Stimulated activated CD4-positive, alpha-beta T cell treated with anti-CD3 and anti-CD28 coated beads, Interleukin-2, amount 100 ng/mL, for 48 hours (primary cell): ENCODE measurements at regions not wholly inside any gene's neighbourhood (a gene's known extent, or its start where the extent isn't known, plus 50 kb on each side); places are given as distances from the start of the nearest gene placed in this dataset.
"Not testable (repeated sequence)": the region's sequence is repeated elsewhere in the genome, so short reads cannot be mapped to it uniquely, and the experiment has no call there.

ENCODE experiments used
- DNase-seq, 2 donors: peaks; one replicate each; pipeline ENCODE4 v3.0.0-alpha.2; 2020

DNA sequence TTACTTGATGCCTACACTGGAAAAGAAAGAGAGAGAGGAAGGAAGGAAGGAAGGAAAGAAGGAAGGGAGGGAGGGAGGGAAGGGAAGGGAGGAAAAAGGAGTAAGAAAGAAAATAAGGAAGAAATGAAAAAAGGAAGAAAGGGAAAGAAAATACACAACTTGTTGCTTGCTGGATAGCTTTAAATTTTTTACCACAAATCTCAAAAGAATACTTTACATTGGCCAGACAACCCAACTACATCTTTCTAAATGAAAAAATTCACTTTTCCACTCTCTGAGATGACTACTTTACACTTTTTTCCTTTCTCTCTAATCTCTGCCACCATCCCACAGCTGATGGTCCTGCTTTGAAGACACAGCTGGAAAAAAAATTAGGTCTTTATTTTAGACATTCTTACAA lies 228.9 kb upstream of the FAM78B start:
- no peak for DNase-seq

DNA sequence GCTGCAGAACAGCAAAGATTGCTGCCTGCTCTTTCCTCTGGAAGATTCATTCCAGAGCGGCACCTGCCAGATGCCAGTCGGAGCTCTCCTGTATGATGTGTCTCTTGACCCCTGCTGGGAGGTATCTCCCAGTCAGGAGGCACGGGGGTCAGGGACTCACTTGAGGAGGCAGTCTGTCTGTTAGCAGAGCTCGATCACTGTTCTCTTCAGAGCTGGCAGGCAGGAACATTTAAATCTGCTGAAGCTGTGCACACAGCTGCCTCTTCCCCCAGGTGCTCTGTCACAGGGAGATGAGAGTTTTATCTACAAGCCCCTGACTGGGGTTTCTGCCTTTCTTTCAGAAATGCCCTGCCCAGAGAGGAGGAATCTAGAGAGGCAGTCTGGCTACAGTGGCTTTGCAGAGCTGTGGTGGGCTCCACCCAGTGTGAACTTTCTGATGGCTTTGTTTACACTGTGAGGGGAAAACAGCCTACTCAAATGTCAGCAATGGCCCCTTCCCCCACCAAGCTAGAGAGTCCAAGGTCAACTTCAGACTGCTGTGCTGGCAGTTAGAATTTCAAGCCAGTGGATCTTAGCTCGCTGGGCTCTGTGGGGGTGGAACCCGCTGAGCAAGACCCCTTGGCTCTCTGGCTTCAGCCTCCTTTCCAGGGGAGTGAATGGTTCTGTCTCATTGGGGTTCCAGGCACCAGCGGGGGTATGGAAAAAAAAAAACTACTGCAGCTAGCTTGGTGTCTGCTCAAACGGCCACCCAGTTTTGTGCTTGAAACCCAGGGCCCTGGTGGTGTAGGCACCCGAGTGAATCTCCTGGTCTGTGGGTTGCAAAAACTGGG lies 242.7 kb upstream of the FAM78B start:
- not testable (repeated sequence) for DNase-seq

DNA sequence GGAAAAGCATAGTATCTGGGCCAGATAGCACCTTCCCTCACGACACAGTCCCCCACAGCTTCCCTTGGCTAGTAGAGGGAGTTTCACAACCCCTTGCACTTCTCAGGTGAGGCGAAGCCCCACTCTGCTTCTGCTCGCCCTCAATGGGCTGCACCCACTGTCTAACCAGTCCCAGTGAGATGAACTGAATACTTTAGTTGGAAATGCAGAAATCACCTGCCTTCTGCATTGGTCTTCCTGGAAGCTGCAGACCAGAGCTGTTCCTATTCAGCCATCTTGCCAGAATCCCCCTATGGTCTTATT lies 243.2 kb upstream of the FAM78B start:
- DNase-seq: no peak

DNA sequence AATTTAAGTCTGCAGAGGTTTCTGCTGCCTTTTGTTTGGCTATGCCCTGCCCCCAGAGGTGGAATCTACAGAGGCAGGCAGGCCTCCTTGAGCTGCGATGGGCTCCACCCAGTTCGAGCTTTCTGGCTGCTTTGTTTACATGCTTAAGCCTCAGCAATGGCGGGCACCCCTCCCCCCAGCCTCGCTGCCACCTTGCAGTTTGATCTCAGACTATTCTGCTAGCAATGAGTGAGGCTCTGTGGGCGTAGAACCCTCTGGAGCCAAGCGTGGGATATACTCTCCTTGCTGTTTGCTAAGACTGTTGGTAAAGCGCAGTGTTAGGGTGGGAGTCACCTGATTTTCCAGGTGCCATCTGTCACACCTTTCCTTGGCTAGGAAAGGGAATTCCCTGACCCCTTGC lies 250.0 kb upstream of the FAM78B start:
- DNase-seq: not testable (repeated sequence)

DNA sequence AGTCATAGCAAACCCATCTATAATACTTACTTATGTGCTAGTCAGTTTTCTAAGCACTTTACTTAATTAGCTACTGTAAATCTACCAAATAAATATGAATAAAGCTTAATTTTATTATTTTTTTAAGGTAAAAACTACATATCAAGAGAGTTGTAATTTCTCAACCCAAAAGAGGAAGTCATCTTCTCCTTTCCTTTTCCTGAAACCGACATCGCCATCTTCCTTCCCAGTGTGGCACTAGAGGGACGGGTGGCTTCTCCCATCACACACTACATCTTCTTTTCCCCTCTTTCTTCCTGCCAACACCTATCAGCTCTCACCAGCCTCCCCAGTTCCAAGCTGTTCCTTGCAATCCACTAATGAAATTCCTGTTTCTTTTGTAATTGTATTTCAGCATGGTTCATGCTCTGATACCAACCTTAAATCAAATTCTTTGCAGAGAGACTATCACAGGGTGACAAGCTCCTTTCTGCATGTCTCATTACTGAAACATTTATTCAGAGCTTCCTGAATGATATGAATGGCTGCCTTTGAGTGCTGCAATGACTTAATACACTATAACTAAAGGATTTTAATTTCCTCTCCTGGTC lies 251.6 kb upstream of the FAM78B start:
- no peak for DNase-seq

DNA sequence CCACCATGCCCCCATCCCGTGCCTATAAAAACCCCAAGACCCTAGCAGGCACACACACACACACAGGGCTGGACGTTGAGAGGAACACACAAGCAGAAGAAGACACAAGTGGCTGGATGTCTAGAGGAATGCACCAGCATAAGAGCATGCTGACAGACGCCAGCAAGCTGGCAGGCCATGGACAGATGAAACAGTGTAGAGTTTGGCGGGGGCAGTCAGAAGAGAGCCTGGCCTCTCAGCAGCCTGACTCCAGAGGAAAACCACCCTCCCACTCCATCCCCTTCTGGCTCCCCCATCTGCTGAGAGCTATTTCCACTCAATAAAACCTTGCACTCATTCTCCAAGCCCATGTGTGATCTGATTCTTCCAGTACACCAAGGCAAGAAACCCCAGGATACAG lies 255.8 kb upstream of the FAM78B start:
- not testable (repeated sequence) for DNase-seq

DNA sequence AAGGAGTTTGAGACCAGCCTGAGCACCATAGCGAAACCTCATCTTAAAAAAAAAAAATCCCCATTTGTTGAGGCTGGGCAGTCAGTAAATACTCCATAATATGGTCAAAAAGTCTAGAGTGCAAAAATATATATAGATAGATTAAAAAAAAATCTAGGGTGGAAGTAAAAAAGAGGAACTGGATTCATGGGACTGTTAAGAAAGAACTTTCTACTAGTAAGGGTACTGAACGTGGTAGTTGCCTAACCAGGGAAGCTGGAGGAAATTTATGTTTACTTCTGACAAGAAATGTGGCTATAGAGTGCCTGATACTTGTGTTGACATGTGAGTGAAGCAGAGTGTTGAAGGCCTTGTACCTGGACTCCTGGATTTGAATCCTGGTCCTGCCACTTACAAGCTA lies 265.9 kb upstream of the FAM78B start:
- no peak for DNase-seq

DNA sequence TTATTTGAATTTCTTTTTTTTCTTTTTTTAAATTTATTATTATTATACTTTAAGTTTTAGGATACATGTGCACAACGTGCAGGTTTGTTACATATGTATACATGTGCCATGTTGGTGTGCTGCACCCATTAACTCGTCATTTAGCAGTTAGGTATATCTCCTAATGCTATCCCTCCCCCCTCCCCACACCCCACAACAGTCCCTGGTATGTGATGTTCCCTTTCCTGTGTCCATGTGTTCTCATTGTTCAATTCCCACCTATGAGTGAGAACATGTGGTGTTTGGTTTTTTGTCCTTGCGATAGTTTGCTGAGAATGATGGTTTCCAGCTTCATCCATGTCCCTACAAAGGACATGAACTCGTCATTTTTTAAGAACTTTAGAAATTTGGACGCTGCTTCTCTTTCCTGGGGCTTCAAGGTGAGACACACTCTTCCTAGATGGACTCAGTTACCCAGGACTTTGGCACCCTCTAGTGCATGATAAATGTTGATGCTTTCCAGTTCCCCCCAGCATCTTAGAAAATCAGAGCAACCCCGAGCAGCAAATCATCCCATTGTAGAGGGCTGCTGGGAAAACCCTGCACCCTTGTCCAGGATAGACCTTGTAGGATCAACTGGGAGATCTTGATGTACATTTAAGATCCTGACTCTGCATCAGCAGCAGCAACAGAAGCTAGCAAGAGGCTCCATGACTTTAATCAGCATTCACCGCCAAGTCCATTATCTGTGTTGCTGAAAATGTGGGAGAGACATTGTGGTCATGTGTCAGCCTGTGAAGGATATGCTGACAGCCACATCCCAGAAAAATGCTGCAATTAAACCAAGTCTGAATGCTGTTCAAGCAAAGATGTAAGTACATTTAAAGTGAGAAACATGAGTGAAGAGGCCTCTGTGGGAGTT lies 266.9 kb upstream of the FAM78B start:
- DNase-seq: not testable (repeated sequence)

DNA sequence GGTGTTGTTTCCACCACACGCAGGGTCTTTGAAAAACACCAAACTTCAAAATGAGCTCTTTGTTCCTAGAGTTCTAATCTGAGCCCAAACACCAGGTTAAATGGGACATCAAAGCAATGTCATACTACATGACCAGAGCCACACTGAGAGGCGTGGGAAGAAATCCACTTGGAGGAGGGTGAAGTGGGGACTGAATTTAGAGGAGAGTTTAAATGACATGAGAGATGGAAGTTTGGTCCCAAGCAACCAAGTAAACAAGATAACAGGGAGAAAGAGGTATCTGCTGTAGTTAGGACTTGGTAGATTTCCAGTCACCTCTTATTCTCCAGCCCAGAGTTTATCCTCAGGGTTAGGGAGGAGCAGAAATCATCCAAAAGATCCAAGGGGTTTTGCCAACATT lies 290.9 kb upstream of the FAM78B start:
- DNase-seq: no peak

DNA sequence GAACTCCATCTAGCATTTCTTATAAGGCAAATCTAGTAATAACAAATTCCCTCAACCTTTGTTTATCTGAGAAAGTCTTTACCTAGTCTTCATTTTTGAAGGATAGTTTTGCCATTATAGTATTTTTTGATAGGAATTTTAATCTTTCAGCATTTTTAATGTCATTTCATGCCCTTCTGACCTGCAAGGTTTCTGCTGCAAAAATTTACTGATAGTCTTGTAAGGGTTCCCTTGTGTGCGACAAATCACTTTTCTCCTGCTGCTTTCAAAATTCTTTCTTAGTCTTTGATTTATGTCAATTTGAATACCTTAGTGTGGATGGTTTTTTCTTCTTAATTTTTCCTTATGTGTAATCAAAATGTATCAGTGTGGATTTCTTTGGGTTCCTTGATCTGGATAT lies 297.5 kb upstream of the FAM78B start:
- no peak for DNase-seq

DNA sequence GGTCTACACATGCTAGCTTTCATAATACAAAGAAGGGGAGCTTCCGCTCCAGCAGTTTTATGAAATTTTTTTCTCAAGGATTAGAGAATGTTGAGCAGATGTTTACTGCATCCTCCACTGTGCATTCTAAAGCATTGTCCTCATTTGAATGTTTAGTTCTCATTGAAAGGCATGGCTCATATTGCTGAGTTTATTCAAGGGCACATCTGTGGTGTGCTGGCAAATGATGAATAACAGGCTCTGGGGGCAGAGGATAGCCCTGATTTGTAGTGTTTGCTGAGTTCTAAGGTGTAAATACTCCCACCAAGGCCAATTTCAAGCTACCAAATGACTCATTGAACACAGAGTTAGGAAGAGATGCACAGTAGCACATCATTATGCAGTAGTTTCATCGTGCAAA lies 303.2 kb upstream of the FAM78B start:
- DNase-seq: no peak

DNA sequence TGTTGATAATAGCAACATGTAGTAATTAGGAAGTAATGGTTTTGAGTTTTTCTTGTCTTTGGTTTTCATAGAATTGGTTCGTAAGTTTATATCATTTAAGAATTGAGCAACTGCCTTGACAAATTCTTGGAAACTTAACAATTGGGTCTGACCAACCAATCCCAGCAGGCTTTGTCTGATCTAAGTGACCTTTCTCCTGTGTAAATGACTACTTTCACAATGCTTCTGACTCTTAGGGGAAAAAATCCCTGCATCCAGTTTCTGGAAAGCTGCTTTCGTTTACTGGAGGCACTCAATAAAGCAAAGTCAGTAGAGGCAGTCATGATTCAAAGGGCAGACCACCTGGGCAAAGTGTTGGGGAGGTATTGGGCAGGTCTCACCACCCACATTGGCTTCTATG lies 303.6 kb upstream of the FAM78B start:
- DNase-seq: no peak

DNA sequence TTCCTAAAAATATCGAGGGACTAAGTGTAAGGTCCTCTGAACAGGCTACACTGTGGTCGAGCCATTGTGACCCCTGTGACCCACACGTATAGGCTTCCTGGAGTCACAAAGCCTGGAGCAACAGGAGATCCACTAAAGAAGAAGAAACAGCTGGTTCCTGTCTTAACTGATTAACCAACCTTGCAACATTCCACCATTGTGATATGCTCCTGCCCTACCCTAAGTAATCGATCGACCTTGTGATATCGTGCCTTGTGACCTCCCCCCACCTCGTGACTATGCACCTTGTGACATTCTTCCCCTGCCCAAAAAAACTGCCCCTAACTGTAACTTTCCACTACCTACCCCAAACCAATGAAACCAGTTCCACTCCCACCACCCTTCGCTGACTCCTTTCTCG lies 304.6 kb upstream of the FAM78B start:
- DNase-seq: no peak

DNA sequence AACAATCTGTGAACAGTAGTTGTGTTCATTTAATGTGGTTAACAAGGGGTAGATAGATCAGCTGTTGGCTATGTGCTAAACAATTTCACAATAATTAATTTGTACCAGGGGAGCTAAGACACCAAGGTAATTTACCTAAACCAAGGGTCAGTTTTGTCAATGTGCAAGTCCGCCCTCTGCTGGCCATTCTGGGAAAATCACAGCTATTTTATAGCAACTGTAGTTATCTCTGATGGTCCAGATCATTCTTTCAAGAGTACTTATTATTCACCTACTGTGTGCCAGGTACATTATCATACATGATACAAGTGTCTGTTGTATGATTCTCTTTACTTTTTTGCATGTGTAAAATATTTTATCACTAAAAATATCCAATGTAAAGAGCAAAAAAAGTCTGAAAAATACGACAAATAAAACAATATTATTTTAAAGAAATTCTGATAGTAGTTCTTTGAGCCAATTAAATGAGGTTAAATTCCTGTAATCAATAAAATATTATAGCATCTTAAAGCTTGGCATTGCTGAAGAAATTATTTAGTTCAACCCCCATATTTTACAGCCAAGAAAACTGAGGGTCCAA lies 312.3 kb upstream of the FAM78B start:
- DNase-seq: peak; percentile 32 to 55

DNA sequence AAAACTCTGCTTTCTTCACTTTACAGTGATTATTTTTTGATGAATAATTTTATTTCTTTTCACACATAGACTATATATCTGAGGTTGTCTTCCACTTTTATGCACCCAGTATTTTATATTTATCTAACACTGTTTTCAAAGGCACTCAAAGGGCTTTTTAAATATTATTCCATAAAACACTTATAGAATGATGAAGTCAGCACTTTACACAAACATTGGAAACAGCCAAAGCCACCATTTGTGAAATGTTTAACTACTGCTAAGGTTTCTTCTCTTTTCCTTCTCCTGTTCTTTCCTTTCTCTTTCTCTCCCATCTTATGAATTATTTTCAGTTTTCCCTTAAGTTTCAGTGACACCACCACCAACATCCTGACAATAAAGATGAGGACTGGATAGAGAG lies 317.7 kb upstream of the FAM78B start:
- no peak for DNase-seq

DNA sequence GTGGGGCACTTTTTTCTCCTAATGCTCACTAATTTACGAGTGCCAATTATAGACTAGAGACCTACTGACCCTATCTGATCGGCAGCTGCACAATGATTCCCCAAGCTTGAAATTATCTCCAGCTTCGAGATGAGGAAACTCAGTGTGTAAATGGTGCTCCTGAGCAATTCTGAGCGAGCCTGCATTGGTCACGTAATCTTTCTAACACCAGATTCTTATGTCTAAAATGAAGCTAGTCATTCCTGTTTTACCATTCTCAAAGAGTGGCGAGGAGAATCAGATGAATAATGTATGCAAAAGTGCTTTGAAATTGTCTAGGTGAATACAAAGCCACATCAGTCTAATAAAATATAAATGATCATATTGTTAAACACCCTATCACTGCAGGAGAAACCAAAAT lies 318.1 kb upstream of the FAM78B start:
- no peak for DNase-seq

DNA sequence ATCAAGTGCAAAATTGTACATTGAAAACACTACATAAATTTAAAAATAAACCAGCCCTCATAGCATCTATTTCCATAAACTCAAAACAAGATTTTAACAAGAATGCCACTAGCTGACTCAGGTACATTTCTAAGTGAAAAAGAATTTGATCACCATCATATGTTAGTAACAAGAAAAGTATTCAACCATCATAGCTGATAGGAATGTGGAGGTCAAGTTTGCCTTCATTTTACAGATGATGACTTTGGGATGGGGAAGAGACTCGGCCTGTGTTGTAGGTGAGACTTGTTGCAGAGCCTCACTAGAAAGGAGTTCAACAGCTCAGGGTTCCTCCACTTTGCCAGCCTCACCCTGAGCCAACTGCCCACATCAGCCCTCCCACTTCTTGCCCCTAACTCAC lies 318.8 kb upstream of the FAM78B start:
- DNase-seq: no peak

DNA sequence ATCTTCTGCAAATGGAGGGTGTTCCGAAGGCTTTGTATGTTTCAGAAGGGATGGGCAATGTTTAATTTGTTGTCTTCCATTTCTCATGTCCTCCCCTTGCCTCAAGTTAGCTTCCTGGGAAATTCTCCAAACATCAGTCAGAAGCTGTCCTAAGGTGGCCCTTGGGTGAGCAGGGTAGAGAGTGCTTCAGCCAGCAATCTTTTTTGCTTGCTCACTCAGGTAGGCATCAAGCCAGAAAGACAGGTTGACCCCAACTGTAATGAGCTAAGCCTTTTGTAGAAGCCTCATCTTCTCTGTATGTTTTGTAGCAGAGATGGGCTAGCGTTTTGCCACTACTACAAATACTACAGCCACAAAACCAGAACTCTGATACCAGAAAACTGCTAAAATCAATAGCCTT lies 321.5 kb upstream of the FAM78B start:
- DNase-seq: no peak

DNA sequence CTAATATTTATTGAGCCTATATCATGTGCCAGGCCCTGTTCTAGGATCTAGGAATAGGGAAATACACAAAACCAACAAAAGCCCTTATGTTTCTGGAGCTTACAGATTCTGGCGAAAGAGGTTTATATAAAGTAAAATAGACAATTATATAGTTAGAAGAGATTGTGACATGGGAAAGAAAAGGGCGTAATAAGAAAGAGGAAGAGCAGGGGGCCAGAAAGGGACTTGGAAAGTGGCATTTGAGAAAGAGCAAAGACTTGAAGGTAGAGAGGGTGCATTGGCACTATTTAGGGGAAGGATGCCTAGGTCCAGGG lies 322.5 kb upstream of the FAM78B start:
- no peak for DNase-seq

DNA sequence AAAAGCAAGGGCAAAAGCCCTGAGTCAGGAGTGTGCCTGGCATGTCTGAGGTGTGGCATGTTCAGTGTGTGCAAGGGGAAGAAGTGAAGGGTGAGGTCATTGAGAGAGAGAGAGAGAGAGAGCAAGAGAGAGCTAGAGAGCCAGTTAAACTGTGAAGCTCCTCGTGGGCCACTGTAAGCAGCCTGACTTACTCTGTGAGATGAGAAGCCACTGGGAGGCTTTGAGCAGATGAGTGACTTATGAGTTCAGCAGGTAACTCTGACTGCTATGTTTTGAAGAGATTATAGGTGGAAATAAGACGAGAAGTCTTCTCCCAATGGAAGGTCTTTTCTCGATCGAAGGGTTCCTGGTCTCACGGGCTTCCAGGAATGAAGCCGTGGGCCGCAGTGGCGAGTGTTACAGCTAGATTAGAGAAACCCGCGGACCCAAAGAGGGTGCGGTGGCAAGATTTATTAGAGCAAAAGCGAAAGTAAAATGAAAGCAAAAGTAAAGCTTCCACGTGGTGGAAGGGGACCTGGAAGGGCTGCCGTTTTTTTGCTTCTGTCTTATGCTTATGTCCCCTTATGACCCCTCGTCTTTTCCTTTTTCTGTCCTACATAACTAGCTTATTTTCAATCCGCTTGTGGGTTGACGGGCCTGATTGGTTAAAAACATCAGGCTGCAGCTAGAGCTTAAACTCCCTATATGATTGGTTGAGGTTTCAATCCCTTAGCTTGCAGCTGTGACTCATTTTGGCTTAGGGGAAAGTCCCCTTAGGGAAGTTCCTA lies 323.1 kb upstream of the FAM78B start:
- DNase-seq: peak; percentile 27 to 28

DNA sequence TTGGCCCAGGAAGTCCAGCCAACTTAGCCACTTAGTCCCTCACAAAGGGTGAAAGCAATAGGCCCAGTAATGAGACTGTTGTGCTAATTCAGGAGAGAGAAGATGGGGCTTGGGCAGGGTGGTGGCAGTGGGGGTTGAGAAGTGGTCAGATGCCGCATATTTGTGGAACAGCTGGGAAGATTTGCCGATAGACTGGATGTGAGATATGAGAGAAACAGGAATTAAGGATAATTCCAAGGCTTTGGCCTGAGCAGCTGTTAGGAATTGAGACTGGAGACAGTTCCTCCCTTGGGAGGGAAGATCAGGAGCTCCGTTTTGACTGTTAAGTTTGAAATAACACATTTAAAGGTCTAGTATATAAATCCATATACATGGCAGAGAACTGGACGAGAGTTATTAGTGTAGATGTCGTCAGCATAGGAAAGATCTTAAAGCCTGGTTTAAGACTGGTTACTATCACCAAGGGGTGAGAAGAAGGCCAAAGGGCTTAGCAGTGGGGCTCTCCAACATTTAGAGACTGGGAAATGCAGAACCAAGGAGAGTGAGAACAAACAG lies 323.7 kb upstream of the FAM78B start:
- no peak for DNase-seq

DNA sequence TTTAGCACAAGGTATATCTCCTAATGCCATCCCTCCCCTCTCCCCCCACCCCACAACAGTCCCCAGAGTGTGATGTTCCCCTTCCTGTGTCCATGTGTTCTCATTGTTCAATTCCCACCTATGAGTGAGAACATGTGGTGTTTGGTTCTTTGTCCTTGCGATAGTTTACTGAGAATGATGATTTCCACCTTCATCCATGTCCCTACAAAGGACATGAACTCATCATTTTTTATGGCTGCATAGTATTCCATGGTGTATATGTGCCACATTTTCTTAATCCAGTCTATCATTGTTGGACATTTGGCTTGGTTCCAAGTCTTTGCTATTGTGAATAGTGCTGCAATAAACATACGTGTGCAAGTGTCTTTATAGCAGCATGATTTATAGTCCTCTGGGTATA lies 327.0 kb upstream of the FAM78B start:
- DNase-seq: not testable (repeated sequence)

DNA sequence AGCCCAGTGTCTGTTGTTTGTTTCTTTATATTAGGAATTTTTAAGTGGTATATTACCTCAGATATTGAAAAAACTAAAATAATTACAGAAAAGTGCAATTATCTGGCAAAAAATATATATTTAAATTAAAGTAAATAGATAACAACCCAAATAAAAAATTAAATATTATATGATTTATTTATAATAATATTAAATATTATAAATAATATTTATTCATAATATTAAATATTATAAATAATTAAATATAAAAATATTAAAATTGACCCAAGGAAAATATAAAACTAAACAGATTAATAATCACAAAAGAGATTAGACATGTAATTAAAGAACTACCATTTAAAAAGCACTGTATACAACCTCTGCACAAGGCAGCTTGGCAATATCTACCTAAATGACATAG lies 331.9 kb upstream of the POGK start:
- no peak for DNase-seq
